GM23338 (cell line): ENCODE measurements at regions not wholly inside any gene's neighbourhood (a gene's known extent, or its start where the extent isn't known, plus 50 kb on each side); places are given as distances from the start of the nearest gene placed in this dataset.

Source experiments
- ATAC-seq: fragments of 200-7000 bp; cut with Tn5 transposase; 3 replicates; pipeline ENCODE4 v1.9.1; 2020
- DNase-seq: peaks from one replicate; pipeline ENCODE4 v3.0.0-alpha.2; 2015; ENCODE audit warnings: low spot score
- H2AFZ ChIP-seq: fragments of 200-600 bp; sonication (generic); 2 replicates; pipeline ENCODE4 v1.8.0; 2016; ENCODE audit warnings: antibody characterized with exemption, mild to moderate bottlenecking, moderate library complexity
- H3F3A ChIP-seq: fragments of 200-600 bp; sonication (generic); replicated peaks from 2 replicates; pipeline ENCODE4 v1.8.0; 2017; ENCODE audit warnings: antibody characterized with exemption, mixed run types, low read depth
- H3K27ac ChIP-seq: fragments of 200-600 bp; sonication (generic); 2 replicates; pipeline ENCODE4 v1.6.1; 2016; ENCODE audit warnings: low read depth
- H3K27me3 ChIP-seq: fragments of 200-600 bp; sonication (generic); 2 replicates; pipeline ENCODE4 v1.8.0; 2016; ENCODE audit warnings: mild to moderate bottlenecking, mixed run types, moderate library complexity; ENCODE audit not compliant: insufficient read depth
- H3K36me3 ChIP-seq: fragments of 200-600 bp; sonication (generic); 2 replicates; pipeline ENCODE4 v1.8.0; 2016; ENCODE audit warnings: mild to moderate bottlenecking; ENCODE audit not compliant: insufficient read depth
- H3K4me1 ChIP-seq: fragments of 200-600 bp; sonication (generic); 2 replicates; pipeline ENCODE4 v1.8.0; 2016; ENCODE audit warnings: mild to moderate bottlenecking, moderate library complexity; ENCODE audit not compliant: insufficient read depth
- H3K4me2 ChIP-seq: fragments of 200-600 bp; sonication (generic); 2 replicates; pipeline ENCODE4 v1.7.1; 2017; ENCODE audit warnings: mixed run types
- H3K4me3 ChIP-seq: fragments of 200-600 bp; sonication (generic); 2 replicates; pipeline ENCODE4 v1.6.1; 2016; ENCODE audit warnings: mixed run types
- H3K79me2 ChIP-seq: fragments of 200-600 bp; sonication (generic); replicated peaks from 2 replicates; pipeline ENCODE4 v1.8.0; 2017; ENCODE audit warnings: mild to moderate bottlenecking; ENCODE audit not compliant: insufficient read depth
- H3K9me2 ChIP-seq: fragments of 200-600 bp; sonication (generic); 2 replicates; pipeline ENCODE4 v1.8.0; 2017; ENCODE audit not compliant: insufficient read depth
- H4K20me1 ChIP-seq: fragments of 200-600 bp; sonication (generic); replicated peaks from 2 replicates; pipeline ENCODE4 v1.8.0; 2017; ENCODE audit warnings: mild to moderate bottlenecking; ENCODE audit not compliant: insufficient read depth
- H3K27ac Mint-ChIP-seq: 2 replicates; pipeline ENCODE4 v1.8.0; 2020; ENCODE audit warnings: inconsistent platforms, mild to moderate bottlenecking, moderate library complexity, mixed read lengths
- H3K27me3 Mint-ChIP-seq: 3 replicates; pipeline ENCODE4 v1.8.0; 2022; ENCODE audit warnings: low read depth, mild to moderate bottlenecking, moderate library complexity, mixed read lengths, inconsistent platforms; ENCODE audit not compliant: insufficient read depth, poor library complexity
- H3K36me3 Mint-ChIP-seq: 3 replicates; pipeline ENCODE4 v1.8.0; 2021; ENCODE audit warnings: low read depth, mild to moderate bottlenecking, inconsistent platforms, moderate library complexity, mixed read lengths
- H3K4me1 Mint-ChIP-seq: 3 replicates; pipeline ENCODE4 v1.8.0; 2020; ENCODE audit warnings: mild to moderate bottlenecking, inconsistent platforms, mixed read lengths
- H3K4me3 Mint-ChIP-seq: 3 replicates; pipeline ENCODE4 v1.8.0; 2021; ENCODE audit warnings: moderate library complexity, mild to moderate bottlenecking, inconsistent platforms, mixed read lengths
- H3K9me3 Mint-ChIP-seq: 3 replicates; pipeline ENCODE4 v1.8.0; 2020; ENCODE audit warnings: moderate library complexity, mild to moderate bottlenecking, inconsistent platforms, mixed read lengths
- CREB1 ChIP-seq: fragments of 250-450 bp; sonication (Bioruptor Pico); IDR thresholded peaks from 2 replicates; pipeline ENCODE4 v1.5.0; 2020; ENCODE audit warnings: low read depth, mild to moderate bottlenecking, moderate library complexity
- CTCF ChIP-seq, 2 experiments: fragments of 200-600 bp in 1 of 2; sonication (generic) in 1 of 2; conservative IDR thresholded peaks; 2 replicates each; pipeline versions ENCODE4 v1.5.1 to v1.6.1; 2016 to 2017; ENCODE audit warnings: antibody characterized with exemption in 2 of 2, low read depth in 2 of 2, mild to moderate bottlenecking in 2 of 2, moderate library complexity in 1 of 2
- EZH2 ChIP-seq: fragments of 200-600 bp; sonication (generic); IDR thresholded peaks from one replicate; pipeline ENCODE4 v1.8.0; 2017; ENCODE audit warnings: antibody characterized with exemption, mild to moderate bottlenecking, low read depth; ENCODE audit not compliant: unreplicated experiment
- EZH2phosphoT487 ChIP-seq: fragments of 200-600 bp; sonication (generic); IDR thresholded peaks from one replicate; pipeline ENCODE4 v1.8.1; 2018; ENCODE audit warnings: antibody characterized with exemption; ENCODE audit not compliant: unreplicated experiment
- JUNB ChIP-seq: IDR thresholded peaks from one replicate; pipeline ENCODE4 v1.6.1; 2016; ENCODE audit warnings: antibody characterized with exemption; ENCODE audit not compliant: unreplicated experiment
- NANOG ChIP-seq: IDR thresholded peaks from 2 replicates; pipeline ENCODE4 v1.6.1; 2016; ENCODE audit warnings: antibody characterized with exemption, borderline replicate concordance
- POLR2AphosphoS5 ChIP-seq: IDR thresholded peaks from 2 replicates; pipeline ENCODE4 v1.6.1; 2016; ENCODE audit warnings: antibody characterized with exemption, low read depth
- REST ChIP-seq: IDR thresholded peaks from one replicate; pipeline ENCODE4 v1.6.1; 2018; ENCODE audit warnings: antibody characterized with exemption; ENCODE audit not compliant: unreplicated experiment
- STAT1 ChIP-seq: IDR thresholded peaks from one replicate; pipeline ENCODE4 v1.6.1; 2016; ENCODE audit warnings: antibody characterized with exemption; ENCODE audit not compliant: unreplicated experiment
- ZNF114 ChIP-seq: fragments of 250-450 bp; sonication (Bioruptor Pico); IDR thresholded peaks from 2 replicates; pipeline ENCODE4 v1.5.0; 2020; ENCODE audit warnings: mild to moderate bottlenecking, moderate library complexity
- ZNF331 ChIP-seq: fragments of 250-450 bp; sonication (Bioruptor Pico); IDR thresholded peaks from 2 replicates; pipeline ENCODE4 v1.5.0; 2020; ENCODE audit warnings: low read depth, mild to moderate bottlenecking, moderate library complexity

- Mint-ChIP-seq H3K4me3 (peak overlapping the region; percentile 67), H3K36me3 (no peaks in the 10 kb centered on the region), H3K27ac (peak overlapping the region; percentile 43; the same call in 1 of the 2 replicates), H3K9me3 (no peaks in the 10 kb centered on the region), H3K27me3 (no peaks in the 10 kb centered on the region), H3K4me1 (peaks cover 36% of the 10 kb centered on the region)
- H4K20me1 ChIP-seq = no peaks in the 10 kb centered on the region
- H3K4me3 ChIP-seq = peak overlapping the region; percentile 52; the same call in 1 of the 2 replicates
- no peaks in the 10 kb centered on the region for H3K79me2 ChIP-seq
- no peaks in the 10 kb centered on the region for H3K36me3 ChIP-seq
- peaks cover 17% of the 10 kb centered on the region for H3K4me1 ChIP-seq
- no peaks in the 10 kb centered on the region for H3F3A ChIP-seq
- DNase-seq (no peak), ATAC-seq (no peak)
- peak overlapping the region; percentile 98; the same call in 1 of the 2 replicates for H2AFZ ChIP-seq
- TF ChIP-seq NANOG (no peak), ZNF331 (CRISPR knock-in tag) (no peak), ZNF114 (no peak), CTCF (conservative IDR thresholded peaks at IDR 0.05; ENCODE audit: low read depth in 2 of 2) (no peak), REST (no peak), STAT1 (no peak), EZH2phosphoT487 (no peak), EZH2 (no peak), POLR2AphosphoS5 (no peak), JUNB (no peak), CREB1 (CRISPR knock-in tag) (no peak)
- 0 out of 2 replicates have a peak overlapping the region, but pooled peaks have one; percentile 10 for H3K27ac ChIP-seq
- no peaks in the 10 kb centered on the region for H3K27me3 ChIP-seq
- no peaks in the 10 kb centered on the region for H3K9me2 ChIP-seq
- H3K4me2 ChIP-seq = peak overlapping the region; percentile 80
Observed at GRCh38 chr6:100229512-100229911, 235.2 kb downstream of the SIM1 start.
